ENCODE measurements at regions not wholly inside any gene's neighbourhood (a gene's known extent, or its start where the extent isn't known, plus 50 kb on each side); places are given as distances from the start of the nearest gene placed in this dataset.

DNA sequence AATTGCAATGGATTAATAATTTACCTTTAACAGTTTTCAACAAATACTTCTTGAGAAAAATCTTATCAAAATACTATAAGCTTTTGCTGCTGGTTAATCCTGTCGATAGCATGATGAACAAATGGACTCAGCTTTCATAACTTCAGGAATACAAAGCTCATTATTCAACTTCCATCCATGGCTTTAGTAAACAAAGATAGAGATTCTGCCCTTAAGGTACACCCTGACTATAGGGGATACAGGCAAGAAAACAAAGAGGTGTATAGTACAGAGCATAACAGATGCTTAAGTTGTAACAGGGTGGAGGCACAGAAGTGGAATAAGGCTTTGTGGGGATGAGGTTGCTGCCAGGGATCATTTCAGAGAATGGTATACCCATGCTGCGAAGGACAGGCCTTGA lies 57.0 kb upstream of the FOXN2 start:
- TF ChIP-seq, protein P1, sequence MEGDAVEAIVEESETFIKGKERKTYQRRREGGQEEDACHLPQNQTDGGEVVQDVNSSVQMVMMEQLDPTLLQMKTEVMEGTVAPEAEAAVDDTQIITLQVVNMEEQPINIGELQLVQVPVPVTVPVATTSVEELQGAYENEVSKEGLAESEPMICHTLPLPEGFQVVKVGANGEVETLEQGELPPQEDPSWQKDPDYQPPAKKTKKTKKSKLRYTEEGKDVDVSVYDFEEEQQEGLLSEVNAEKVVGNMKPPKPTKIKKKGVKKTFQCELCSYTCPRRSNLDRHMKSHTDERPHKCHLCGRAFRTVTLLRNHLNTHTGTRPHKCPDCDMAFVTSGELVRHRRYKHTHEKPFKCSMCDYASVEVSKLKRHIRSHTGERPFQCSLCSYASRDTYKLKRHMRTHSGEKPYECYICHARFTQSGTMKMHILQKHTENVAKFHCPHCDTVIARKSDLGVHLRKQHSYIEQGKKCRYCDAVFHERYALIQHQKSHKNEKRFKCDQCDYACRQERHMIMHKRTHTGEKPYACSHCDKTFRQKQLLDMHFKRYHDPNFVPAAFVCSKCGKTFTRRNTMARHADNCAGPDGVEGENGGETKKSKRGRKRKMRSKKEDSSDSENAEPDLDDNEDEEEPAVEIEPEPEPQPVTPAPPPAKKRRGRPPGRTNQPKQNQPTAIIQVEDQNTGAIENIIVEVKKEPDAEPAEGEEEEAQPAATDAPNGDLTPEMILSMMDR (IDR thresholded peaks at IDR 0.05): no peak
- TF ChIP-seq POLR2AphosphoS5 (IDR thresholded peaks at IDR 0.05) (no peak), POLR2A (IDR thresholded peaks at IDR 0.05) (no peak)
